Stimulated activated CD8-positive, alpha-beta memory T cell treated with anti-CD3 and anti-CD28 coated beads, Interleukin-15, amount 100 ng/mL, for 24 hours (primary cell): ENCODE measurements at regions not wholly inside any gene's neighbourhood (a gene's known extent, or its start where the extent isn't known, plus 50 kb on each side); places are given as distances from the start of the nearest gene placed in this dataset.
"Not testable (repeated sequence)": the region's sequence is repeated elsewhere in the genome, so short reads cannot be mapped to it uniquely, and the experiment has no call there.

ENCODE experiments used
- DNase-seq: peaks from one replicate; pipeline ENCODE4 v3.0.0-alpha.2; 2020; ENCODE audit warnings: low read depth

GRCh38 chr9:31251386-31251785 is 1133.1 kb upstream of the ACO1 start:
- DNase-seq = no peak

GRCh38 chr9:31253800-31254762 is 1130.4 kb upstream of the ACO1 start:
- DNase-seq = no peak

- DNase-seq = no peak
Measured at GRCh38 chr9:31255211-31255610, 1129.2 kb upstream of the ACO1 start.

GRCh38 chr9:31259824-31260223 is 1124.6 kb upstream of the ACO1 start:
- DNase-seq = no peak

GRCh38 chr9:31272456-31273295 is 1111.8 kb upstream of the ACO1 start:
- DNase-seq = no peak

GRCh38 chr9:31275419-31275818 is 1109.0 kb upstream of the ACO1 start:
- no peak for DNase-seq

- no peak for DNase-seq
Measured at GRCh38 chr9:31290731-31291130, 1093.7 kb upstream of the ACO1 start.

GRCh38 chr9:31302620-31303418 is 1081.6 kb upstream of the ACO1 start:
- no peak for DNase-seq

- DNase-seq = no peak
Measured at GRCh38 chr9:31304576-31304975, 1079.9 kb upstream of the ACO1 start.

- DNase-seq = no peak
Measured at GRCh38 chr9:31314241-31314640, 1070.2 kb upstream of the ACO1 start.

GRCh38 chr9:31320494-31320893 is 1063.9 kb upstream of the ACO1 start:
- DNase-seq = no peak

GRCh38 chr9:31321256-31321655 is 1063.2 kb upstream of the ACO1 start:
- DNase-seq = no peak

GRCh38 chr9:31321686-31322085 is 1062.8 kb upstream of the ACO1 start:
- no peak for DNase-seq

GRCh38 chr9:31323726-31324444 is 1060.6 kb upstream of the ACO1 start:
- no peak for DNase-seq

- no peak for DNase-seq
Measured at GRCh38 chr9:31325778-31326177, 1058.7 kb upstream of the ACO1 start.

GRCh38 chr9:31326883-31327282 is 1057.6 kb upstream of the ACO1 start:
- DNase-seq = not testable (repeated sequence)

GRCh38 chr9:31334837-31335528 is 1049.5 kb upstream of the ACO1 start:
- no peak for DNase-seq

- no peak for DNase-seq
Measured at GRCh38 chr9:31335529-31336234, 1048.8 kb upstream of the ACO1 start.

GRCh38 chr9:31336386-31336785 is 1048.1 kb upstream of the ACO1 start:
- DNase-seq = no peak

GRCh38 chr9:31336841-31337240 is 1047.6 kb upstream of the ACO1 start:
- no peak for DNase-seq
